ENCODE measurements at regions not wholly inside any gene's neighbourhood (a gene's known extent, or its start where the extent isn't known, plus 50 kb on each side); places are given as distances from the start of the nearest gene placed in this dataset.
"Not testable (repeated sequence)": the region's sequence is repeated elsewhere in the genome, so short reads cannot be mapped to it uniquely, and the experiment has no call there.

DNA sequence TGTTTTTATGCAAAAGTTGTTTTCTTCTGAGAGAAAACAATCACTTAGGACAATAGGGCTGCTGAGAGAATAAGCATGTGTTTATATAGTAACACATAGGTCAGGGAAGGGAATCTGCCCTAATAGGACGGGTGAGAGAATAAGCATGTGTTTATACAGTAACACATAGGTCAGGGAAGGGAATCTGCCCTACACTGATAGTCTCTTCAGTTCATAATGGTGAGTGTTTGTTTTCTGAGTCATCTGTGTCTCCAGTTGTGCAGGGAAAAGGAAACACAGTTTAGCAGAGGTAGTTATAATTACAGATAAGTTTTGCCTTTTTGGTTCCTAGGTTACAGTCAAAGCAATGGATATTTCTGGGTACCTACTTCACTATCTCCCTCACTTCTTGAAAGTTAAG lies 252.3 kb upstream of the CA10 start:
- DNase-seq (ENCODE audit: low read depth, low spot score), result no peak

DNA sequence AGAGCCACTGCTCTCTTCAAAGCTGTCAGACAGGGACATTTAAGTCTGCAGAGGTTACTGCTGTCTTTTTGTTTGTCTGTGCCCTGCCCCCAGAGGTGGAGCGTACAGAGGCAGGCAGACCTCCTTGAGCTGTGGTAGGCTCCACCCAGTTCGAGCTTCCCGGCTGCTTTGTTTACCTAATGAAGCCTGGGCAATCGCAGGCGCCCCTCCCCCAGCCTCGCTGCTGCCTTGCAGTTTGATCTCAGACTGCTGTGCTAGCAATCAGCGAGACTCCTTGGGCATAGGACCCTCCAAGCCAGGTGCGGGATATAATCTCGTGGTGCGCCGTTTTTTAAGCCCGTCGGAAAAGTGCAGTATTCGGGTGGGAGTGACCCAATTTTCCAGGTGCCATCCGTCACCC lies 250.7 kb upstream of the CA10 start:
- not testable (repeated sequence) for DNase-seq (ENCODE audit: low read depth, low spot score)

DNA sequence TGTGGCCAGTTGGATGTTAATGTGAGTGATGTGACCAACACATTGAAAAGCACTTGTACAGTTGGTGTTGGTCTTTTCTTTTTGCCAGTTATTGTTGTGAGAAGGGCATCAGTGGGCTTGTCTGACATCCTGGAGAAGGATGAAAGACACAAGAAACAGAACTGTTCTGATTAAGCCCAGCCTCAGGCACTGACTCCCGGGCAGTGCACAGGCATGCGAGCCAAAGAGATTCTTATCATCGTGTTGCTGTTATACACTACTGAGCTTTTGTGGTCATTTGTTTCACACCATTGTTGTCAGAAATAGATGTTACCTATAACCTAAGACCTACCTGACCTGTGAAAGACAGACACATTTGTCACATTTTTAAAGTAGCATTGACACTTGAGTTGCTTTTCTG lies 236.8 kb upstream of the CA10 start:
- no peak for DNase-seq (ENCODE audit: low read depth, low spot score)

DNA sequence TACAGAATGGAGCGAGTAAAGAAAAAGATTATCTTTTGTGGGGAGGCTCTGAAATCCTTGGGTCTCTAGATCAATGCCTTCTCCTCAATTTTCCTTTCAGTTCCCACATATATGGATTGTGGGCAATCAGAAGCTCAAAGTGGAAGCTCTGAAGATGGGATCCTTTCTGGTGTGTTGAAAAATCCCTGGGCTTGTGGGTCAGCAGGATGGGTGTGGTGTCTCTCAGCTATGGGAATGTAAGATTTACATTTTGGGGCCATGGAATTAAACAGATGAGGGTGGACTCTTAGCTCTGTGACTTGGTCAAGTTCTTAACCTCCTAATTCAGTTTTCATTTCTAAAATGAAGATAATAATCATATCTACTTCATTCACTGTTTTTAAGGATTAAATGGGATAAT lies 231.9 kb upstream of the CA10 start:
- DNase-seq (ENCODE audit: low read depth, low spot score), result no peak

DNA sequence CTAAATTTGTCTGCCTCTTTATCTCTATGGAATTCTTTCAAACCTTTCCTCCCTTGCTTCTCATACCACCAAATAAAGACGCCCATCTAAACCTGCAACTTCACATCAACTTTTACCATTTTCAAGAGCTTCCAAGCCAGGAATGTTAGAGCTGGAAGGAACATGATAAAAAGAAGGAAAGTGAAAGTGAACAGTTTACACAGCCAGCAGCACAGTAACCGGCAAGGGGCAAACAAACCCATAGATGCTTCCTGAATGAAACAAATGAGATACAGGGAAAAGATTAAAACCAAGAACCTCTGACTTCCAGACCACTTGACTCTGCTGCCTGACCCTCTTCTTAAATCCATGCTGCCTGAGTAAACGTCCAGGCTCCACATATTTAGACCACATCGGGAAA lies 231.1 kb upstream of the CA10 start:
- DNase-seq (ENCODE audit: low read depth, low spot score), result no peak

DNA sequence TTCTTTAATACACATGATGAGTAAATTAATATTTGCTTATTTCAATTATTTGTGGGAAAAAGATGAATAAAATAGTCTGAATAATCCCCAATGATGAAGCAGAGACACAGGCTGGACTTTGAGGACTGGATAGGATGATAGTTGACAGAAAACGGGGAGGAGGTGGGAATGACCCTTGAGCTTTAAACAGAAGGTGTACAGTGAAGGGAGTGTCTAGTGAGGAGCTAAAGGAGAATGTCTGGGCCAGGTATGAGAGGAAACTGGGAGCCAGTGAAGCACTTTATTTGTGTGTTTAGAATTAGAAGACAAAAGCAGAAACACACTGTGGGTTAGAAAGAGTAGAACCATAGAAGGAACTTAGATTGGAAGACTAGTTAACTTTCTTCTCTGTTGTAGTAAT lies 230.4 kb upstream of the CA10 start:
- no peak for DNase-seq (ENCODE audit: low read depth, low spot score)

DNA sequence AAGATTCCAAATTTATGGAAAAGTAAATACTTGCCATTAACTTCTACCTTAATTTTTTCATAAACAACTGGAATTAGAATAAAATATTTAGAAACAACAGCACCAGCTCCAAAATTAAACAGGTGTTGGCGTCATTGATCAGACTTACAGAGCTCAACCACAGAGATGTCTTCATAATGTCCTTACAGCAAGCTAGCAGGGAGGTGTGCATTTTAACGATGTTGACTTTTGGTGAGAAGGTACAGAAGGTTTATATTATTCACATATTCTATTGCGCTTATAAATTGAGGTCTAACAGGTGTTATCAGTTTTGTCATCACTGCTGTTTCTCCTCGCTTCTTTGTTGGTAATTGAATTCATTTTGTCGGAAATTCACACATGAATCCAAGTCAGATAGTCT lies 226.2 kb upstream of the CA10 start:
- no peak for DNase-seq (ENCODE audit: low read depth, low spot score)

DNA sequence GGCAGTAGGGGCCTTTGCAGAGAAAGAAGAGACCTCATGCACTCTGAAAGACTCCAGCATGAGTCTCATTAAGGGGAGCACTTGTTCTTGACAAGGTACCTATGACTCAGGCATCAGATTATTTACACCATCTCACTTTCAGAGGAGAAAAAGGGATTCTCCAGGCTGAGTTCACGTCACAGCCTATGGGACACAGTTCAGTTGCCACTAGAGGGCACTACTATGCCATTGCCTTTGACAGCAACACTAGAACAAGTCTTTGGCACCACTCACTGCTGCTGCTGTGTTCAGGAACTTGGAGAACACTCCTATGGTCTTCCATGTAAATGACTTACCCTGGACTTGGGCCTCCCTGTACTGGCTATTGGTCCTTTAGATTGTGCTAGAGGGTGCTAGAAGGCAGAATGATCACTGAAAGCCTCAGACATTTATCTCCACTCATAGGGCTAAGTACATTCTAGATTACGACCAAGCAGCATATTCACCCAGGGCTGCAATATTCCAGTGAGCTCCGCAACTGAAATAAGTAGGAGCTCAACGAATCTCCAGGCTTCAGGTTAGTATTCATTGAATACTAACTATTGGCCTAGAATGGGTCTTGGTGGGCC lies 225.1 kb upstream of the CA10 start:
- peak; percentile 70 for DNase-seq (ENCODE audit: low read depth, low spot score)

DNA sequence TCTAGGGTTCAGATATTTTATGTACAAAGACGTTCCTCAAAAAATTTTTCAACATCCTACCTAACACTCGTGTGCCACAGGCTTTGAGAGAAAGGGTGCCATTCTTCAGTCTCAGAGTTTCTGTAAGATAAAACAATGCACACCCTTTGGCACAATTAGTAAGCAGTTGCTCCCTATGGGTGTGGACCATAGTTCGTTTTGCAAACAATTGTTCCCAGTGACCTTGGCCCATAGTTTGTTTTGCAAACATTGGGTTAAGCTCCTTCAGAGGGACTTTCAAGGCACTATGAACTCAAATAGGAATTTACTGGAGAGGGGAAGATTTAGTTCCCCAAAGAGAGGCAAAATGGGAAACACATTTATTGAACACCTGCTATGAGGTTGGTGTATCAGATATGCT lies 220.3 kb upstream of the CA10 start:
- DNase-seq (ENCODE audit: low read depth, low spot score), result no peak

DNA sequence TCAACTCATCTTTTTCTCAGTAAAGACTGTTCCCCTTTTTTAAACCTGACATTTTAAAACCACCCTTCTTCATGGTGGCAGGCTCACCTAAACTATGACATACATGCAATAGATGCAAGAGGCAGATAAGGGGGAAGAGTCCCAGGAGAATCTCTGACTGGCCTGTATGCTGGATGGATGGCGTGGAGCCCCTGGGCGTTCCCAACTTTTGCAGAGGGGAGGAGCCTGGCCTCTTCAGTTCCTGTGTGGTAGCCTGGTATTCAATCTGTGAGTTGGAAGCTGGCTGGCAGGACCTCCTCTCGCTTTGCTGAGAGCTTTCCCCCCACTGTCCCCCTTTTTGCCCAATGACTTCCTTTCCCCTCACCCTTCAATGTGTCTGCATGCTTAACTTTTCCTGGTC lies 217.6 kb upstream of the CA10 start:
- DNase-seq (ENCODE audit: low read depth, low spot score), result no peak

DNA sequence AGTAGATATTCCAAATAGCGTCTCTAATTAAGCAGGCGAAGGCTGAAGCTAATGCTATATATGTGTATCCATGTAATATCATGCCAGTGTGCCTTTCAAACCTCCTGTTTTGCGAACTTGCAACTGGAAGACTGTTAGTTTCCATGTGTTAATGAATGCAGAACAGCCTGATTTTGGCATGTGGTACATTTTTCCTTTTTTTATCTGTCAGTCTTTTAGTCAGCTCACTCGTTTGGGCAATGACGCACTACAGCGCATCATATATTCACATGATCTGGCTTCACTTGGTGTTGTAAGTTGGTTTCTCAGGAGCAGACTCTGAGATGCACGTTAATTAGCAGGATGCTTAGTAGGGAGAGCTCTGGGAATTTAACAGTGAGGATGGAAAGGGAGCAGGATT lies 210.4 kb upstream of the CA10 start:
- DNase-seq (ENCODE audit: low read depth, low spot score), result no peak

DNA sequence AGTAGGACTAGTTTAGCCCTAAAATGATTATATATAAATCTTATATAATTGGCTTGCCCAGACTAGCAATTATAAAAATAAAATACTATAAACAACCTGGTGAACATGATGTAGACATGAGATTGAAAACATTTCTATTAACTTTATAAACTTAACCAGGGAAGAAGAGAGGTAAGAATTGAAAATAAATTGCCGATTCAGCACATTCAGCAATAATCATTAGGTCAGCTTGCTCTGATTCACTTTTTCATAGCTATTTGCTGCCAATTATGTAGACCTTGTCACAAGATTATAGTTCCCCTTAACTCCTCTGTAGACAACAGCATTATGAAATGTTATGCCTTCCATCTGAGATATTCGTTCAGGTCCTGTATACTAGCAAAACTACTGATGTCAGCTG lies 199.3 kb upstream of the CA10 start:
- DNase-seq (ENCODE audit: low read depth, low spot score), result no peak

DNA sequence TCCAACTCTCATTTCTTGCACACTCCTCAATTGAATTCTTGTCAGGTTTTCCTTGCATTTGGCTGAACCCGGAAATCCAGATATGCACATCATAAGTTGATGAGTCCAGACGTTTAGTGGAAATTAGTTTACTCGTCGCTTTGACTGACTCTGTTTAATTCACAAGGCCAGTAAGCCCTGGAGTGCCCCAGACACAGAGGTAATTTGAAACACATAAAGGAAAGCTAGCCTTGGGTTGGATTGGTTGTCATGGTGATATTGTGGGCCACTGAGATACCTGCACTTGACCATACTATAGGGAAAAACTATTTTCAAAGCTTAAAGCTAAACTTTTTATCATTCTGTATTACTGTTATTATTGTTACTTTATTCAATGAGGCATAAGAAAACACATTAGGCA lies 178.3 kb upstream of the CA10 start:
- DNase-seq (ENCODE audit: low read depth, low spot score), result no peak

DNA sequence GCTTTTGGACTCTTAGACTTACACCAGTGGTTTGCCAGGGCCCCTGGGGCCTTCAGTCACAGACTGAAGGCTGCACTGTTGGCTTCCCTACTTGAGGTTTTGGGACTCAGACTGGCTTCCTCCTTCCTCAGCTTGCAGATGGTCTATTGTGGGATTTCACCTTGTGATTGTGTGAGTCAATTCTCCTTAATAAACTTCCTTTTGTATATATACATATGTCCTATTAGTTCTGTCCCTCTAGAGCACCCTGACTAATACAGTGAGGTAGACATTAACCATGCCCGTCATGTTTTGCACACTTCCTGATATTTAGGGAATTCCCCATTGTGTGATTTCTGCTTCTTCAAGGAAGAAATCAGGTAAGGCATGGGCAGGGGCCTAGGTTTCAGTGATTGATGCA lies 147.8 kb upstream of the CA10 start:
- DNase-seq (ENCODE audit: low read depth, low spot score), result no peak

DNA sequence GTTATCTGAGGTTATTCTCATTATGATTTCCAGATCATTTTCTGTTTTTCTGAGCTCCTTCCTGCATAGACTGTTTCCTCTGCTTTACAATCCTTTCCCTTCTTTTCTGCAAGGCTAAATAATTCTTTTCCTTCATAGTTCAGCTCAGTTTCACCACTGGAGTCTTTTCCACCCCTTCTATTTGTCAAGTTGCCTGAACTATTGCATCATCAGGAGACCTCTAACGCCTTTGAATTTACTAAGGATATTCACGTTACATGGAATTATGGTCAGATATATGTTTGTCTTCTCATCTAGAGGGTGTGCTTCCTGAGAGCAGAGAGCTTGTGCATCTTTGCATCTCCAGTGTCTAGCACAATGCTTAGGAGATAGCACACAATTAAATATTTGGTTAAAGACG lies 140.4 kb upstream of the CA10 start:
- no peak for DNase-seq (ENCODE audit: low read depth, low spot score)

DNA sequence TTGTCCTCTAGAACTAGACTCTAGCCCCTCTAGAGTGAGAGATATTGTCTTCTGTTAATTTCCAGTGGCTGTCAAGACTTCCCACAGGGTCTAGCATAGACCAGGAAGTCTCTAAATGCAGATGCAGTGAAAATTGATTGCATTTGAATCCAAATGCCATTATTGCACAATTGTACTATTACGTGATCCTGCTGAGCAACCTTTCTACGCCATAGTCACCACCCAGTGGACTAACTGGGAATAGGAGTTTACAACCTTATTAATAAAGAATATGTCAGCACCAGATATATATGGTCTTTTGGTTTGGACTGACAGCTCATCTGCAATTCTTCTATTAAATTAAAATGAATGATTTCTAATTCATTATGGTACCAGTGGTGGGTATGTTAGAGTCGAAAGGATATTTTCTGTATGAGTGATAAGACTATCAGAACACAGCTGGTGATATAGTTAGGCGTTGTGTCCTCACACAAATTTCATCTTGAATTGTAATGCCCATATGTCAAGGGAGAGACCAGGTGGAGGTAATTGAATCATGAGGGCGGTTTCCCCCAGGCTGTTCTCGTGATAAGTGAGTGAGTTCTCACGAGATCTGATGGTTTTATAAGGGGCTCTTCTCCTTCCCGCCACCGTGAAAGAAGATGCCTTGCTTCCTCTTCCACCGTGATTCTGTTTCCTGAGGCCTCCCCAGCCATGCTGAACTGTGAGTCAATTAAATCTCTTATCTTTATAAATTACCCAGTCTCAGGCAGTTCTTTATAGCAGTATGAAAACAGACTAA lies 138.9 kb upstream of the CA10 start:
- DNase-seq (ENCODE audit: low read depth, low spot score), result peak; percentile 26

DNA sequence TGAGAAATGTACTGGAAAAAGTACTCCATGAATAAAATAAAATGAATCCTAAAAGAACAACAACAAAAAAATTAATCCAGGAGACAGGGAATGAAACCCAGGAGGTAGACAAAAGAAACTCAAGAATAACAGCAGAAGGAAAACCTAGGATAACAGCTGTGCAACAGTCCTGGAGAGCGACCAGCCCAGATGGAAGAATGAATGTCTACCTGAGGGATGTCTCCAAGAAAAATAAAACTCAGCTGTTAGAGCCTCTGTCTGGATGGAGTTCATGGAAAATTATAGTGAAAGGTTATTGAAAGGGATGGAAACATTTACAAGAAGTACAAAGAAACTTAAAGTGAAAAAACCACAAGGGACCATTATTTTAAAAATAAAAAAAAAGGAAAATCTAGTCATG lies 135.8 kb upstream of the CA10 start:
- no peak for DNase-seq (ENCODE audit: low read depth, low spot score)

DNA sequence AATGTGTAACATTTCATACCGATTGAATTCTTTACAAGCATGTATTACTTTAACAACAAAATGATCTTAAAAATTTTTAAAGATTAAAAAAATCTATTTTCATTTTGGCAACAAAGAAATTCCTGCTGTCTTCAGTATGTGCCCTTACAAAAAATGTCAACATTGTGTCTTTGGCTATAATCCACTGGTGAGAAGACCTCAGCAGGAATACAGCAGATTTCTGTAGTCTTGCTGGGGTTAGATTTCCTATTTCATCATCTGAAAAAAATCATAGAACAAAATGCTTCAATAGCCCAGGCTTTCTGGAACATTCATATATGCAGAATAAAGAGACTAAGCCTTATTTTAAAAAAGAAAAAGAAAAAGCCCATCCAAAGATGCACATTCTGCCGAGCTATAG lies 129.1 kb upstream of the CA10 start:
- DNase-seq (ENCODE audit: low read depth, low spot score), result no peak

DNA sequence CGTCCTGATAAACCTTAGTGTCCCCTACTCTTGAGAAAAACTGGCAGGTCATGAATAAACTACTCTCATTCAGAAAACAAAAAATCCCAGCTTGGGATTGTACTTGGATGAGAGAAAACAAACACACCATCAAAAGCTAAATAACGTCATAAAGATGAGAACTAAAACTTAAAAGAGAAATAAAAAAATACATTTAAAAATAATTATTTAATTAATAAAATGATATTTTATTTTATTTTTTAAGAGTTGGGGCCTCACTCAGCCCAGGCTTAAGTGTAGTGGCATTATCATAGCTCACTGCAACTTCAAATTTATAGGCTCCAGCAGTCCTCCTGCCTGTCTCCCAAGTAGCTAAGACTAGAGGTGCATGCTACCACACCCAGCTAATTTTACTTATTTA lies 125.4 kb upstream of the CA10 start:
- DNase-seq (ENCODE audit: low read depth, low spot score), result no peak

DNA sequence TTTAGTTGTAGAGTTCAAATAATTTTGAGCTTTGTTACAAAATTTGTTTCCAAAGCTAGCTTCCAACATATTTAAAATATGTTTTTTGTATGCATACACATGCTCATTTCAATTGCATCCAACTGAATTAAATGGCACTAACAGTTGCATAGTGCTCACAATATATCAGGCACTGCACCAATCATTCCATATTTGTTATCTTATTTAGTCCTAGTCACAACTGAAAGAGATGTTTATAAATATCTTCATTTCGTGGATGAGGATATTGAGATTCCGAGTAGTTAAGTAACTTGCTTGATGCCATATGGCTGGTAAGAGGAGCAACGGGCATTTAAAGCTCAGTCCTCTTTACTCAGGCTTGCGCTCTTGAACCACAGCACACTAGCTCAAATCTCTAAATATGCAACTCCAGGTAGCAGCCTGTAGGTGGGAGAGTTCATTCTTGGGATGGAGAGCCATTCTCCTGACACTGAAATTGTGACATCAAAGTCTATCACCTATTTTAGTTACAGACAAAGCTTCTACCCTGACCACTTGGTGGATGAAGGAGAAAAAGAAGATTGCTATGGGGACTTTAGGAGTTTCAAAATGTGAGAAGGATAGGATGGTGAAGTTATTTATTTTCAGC lies 118.0 kb upstream of the CA10 start:
- no peak for DNase-seq (ENCODE audit: low read depth, low spot score)

DNA sequence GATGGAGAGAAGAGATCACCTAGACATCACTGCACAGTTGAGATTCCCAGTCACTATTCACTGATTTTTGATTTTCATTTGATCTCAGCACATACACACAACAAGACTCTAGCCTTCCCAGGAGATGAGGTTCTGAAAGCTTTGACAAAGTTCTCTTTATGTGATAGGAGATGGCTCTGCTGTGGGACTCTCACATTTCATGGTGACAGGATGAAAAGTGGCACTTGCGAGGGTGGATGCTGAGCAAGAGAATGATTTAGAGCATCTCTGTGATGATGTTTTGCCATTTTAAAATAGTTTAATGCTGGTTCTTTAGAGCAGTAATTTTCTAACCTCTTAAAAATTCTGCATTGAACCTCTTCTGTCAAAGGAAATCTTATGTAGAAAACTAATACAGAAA lies 113.3 kb upstream of the CA10 start:
- no peak for DNase-seq (ENCODE audit: low read depth, low spot score)

DNA sequence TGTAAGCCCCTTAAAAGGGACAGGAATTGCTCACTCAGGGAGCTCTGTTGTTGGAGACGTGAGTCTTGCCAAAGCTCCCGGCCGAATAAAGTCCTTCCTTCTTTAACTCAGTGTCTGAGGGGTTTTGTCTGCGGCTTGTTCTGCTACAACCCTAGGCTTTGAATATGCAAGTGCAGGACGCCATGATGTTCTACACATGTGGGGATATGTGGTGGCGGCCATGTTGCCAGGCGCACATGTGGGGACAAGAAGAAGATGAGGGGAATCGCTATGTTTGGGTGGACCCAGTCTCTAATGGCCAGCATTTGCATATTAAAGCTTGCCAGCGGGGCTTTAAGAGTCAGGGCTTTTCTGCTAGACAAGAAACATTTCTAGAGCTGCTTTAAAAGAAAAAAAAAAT lies 96.8 kb upstream of the CA10 start:
- no peak for DNase-seq (ENCODE audit: low read depth, low spot score)

DNA sequence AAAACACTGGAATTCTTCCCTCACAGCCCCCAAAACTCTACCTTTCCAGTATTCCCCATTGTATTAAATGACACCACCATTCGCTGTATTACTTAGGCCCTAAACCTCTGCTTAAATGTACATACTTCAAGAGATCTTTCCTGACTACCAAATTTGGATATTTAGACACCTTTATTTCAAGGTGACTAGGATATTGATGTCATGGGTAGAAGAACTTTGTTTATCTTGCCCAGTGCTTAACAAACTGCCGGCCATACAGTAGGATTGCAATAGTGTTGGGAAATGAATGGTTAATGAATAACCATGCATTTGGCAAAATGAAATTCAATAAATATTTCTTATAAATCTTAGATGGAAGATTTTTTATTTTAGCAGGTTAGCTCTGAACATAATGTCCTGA lies 86.2 kb upstream of the CA10 start:
- no peak for DNase-seq (ENCODE audit: low read depth, low spot score)

All from astrocyte of the hippocampus (primary cell).